ENCODE measurements at regions not wholly inside any gene's neighbourhood (a gene's known extent, or its start where the extent isn't known, plus 50 kb on each side); places are given as distances from the start of the nearest gene placed in this dataset.

GRCh38 chr22:48534395-48534958 lies 1293.2 kb downstream of the BRD1 start:
- no peak for TF ChIP-seq SMC3 (IDR thresholded peaks at IDR 0.05; ENCODE audit: low read depth, low read length)
- TF ChIP-seq, protein P1, sequence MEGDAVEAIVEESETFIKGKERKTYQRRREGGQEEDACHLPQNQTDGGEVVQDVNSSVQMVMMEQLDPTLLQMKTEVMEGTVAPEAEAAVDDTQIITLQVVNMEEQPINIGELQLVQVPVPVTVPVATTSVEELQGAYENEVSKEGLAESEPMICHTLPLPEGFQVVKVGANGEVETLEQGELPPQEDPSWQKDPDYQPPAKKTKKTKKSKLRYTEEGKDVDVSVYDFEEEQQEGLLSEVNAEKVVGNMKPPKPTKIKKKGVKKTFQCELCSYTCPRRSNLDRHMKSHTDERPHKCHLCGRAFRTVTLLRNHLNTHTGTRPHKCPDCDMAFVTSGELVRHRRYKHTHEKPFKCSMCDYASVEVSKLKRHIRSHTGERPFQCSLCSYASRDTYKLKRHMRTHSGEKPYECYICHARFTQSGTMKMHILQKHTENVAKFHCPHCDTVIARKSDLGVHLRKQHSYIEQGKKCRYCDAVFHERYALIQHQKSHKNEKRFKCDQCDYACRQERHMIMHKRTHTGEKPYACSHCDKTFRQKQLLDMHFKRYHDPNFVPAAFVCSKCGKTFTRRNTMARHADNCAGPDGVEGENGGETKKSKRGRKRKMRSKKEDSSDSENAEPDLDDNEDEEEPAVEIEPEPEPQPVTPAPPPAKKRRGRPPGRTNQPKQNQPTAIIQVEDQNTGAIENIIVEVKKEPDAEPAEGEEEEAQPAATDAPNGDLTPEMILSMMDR (conservative IDR thresholded peaks at IDR 0.05; ENCODE audit: low read depth, low read length): no peak
- TF ChIP-seq CHD1 (IDR thresholded peaks at IDR 0.05; ENCODE audit: low read depth, low read length): no peak
- TF ChIP-seq MXI1 (IDR thresholded peaks at IDR 0.05; ENCODE audit: borderline replicate concordance, low read depth, low read length): no peak

All from IMR-90 (cell line).